Fibroblast of mammary gland (primary cell): ENCODE measurements at regions not wholly inside any gene's neighbourhood (a gene's known extent, or its start where the extent isn't known, plus 50 kb on each side); places are given as distances from the start of the nearest gene placed in this dataset.

Experiments used
- DNase-seq: peaks from one replicate; pipeline ENCODE4 v3.0.0-alpha.2; 2010; ENCODE audit warnings: low read depth
- H3K4me3 ChIP-seq: 2 replicates; pipeline ENCODE4 v1.5.1; 2011; ENCODE audit warnings: low read depth, mild to moderate bottlenecking, low read length, moderate library complexity; ENCODE audit not compliant: control insufficient read depth
- TF ChIP-seq, protein P1 (sequence below): conservative IDR thresholded peaks from 2 replicates; pipeline ENCODE4 v1.5.1; 2011; ENCODE audit warnings: low read depth, low read length, inconsistent platforms; ENCODE audit not compliant: control insufficient read depth, insufficient read depth

DNA sequence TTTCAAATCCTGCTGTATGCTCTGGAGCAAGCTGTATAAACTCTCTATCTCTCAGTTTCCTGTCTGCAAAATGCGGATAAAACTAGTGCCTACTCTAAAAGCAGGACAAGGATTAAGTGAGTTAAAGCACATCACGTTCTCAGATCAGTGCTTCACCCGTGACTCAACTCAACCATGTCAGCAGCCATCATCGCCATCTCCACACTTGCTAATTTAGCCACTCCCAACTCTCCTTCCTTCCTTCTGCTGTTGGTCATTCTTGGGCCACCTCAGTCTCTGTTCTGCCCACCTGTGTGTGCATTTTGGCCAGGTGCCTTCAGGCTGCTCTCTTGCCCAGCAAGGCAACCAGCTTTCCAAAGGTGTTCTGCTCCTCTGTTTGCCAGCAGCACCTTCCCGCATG lies 260.0 kb upstream of the CDYL start:
- DNase-seq: peak; percentile 7
- TF ChIP-seq, protein P1, sequence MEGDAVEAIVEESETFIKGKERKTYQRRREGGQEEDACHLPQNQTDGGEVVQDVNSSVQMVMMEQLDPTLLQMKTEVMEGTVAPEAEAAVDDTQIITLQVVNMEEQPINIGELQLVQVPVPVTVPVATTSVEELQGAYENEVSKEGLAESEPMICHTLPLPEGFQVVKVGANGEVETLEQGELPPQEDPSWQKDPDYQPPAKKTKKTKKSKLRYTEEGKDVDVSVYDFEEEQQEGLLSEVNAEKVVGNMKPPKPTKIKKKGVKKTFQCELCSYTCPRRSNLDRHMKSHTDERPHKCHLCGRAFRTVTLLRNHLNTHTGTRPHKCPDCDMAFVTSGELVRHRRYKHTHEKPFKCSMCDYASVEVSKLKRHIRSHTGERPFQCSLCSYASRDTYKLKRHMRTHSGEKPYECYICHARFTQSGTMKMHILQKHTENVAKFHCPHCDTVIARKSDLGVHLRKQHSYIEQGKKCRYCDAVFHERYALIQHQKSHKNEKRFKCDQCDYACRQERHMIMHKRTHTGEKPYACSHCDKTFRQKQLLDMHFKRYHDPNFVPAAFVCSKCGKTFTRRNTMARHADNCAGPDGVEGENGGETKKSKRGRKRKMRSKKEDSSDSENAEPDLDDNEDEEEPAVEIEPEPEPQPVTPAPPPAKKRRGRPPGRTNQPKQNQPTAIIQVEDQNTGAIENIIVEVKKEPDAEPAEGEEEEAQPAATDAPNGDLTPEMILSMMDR: no peak
- H3K4me3 ChIP-seq: no peak overlapping the region

GRCh38 chr6:4513561-4513960 lies 262.6 kb upstream of the CDYL start:
- H3K4me3 ChIP-seq: no peak overlapping the region
- no peak for DNase-seq
- TF ChIP-seq, protein P1: no peak

GRCh38 chr6:4512051-4512471 lies 264.1 kb upstream of the CDYL start:
- no peak overlapping the region for H3K4me3 ChIP-seq
- DNase-seq: no peak
- TF ChIP-seq, protein P1: no peak

DNA sequence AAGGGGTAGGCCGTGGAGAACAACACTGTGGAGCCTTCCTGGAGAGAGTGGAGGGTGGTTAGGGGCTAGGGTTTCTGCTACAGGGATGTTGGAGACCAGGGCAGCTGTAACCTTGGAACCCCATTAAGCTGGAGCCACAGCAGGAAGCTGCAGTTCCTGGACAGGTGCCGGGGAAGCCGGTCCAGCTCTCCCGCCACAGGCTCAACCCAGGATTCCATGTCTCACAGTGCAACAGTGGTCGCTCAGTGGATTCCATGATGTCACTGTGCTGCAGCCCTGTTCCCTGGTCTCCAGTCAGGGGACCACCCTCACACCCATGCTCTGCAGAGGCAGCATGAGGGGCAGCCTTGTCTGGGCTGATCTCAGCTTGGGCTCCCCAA lies 264.6 kb upstream of the CDYL start:
- TF ChIP-seq, protein P1: no peak
- no peak for DNase-seq
- no peak overlapping the region for H3K4me3 ChIP-seq

DNA sequence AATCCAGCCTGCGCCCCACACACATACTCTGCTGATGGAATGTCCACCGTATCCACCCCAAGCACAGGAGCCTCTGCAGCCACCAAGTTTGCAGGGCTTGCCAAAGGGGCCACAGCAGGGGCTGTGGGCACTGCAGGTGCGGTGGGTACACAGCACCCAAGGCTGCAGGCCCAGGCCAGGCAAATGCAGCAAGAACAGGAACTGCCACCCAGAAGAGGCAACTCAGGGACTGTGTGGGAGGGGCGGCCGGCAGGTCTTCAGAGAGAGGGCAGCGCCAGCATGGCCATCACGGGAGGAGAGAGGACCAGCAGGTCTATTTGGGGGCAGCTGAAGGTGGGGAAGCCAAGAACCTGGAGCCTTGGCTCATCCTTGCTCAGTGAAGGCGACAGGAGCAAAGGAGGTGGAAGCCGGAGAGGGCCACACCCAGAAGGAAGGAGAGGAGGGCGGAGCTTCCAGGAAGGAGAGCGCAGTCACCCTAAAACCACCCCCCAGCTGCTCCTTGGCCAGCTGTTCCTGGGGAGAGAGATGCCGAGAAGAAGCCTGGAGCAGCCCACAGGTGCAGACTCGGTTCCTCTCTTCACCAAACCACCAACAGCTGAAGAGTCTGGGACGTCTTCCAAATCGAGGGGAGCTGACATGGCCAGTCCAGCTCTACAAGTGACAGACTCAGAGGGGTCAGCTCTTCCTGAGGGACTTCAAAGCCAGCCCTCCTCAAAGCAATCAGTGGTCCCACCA lies 265.1 kb upstream of the CDYL start:
- TF ChIP-seq, protein P1: no peak
- no peak for DNase-seq
- H3K4me3 ChIP-seq: no peak overlapping the region

DNA sequence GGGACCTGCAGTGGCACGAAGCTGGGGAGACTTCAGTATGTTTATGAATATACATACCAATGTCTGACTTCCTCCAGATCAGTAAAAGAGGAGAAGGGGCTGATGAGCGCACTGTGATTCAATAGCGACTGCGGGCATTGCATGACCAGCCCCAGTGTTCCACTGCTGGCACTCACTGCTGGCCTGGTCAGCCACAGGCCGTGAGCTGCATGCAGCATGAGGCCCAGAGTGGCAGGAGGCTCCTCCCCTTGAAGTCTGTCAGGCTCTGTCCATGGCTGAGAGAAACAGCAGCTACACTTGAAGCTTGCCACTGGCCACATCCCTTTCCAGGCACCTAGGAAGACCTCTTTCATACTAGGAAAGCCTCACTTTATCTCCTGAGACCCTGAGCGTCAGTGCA lies 265.9 kb upstream of the CDYL start:
- TF ChIP-seq, protein P1: no peak
- no peak overlapping the region for H3K4me3 ChIP-seq
- DNase-seq: no peak
